ENCODE measurements at regions not wholly inside any gene's neighbourhood (a gene's known extent, or its start where the extent isn't known, plus 50 kb on each side); places are given as distances from the start of the nearest gene placed in this dataset.
"Not testable (repeated sequence)": the region's sequence is repeated elsewhere in the genome, so short reads cannot be mapped to it uniquely, and the experiment has no call there.

DNA sequence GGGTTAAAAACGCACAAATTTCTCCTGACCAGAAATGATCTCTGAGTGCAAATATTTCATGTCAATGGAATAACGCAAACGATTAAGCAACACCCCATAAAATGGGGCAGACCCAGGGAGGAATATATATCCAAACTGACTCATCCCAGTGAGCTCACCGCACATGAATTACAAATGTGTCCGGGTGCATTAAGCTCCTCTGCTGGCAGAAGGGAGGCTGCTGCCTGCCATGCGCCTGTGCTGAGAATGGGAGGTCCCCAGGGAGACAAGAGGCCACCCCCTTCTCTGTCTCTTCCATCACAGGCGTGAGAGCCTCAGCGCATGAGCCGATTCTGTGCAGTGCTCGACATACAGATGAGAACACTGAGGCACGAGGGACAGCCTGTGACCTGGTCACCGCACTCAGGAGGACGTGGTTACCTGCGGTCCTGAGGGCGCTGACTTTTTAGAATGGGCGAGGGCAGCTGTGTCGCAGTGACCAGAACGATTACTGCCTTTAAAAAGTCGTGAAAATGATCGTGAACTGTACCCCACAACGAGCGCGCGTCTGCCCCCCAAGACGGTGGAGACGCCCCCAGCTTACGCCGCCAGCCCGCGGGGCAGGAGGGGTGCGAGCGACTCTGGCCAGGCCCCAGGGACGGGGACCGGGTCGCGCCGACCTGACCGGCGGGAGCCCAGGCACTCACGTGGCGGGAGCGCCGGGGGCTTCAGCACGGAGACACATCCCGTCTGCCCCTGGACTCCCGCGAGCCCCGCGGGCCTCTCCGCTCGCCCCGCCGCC, 188.5 kb downstream of the ADRA2C start:
- Mint-ChIP-seq H3K27ac (peak overlapping the region; percentile 93), H3K4me1 (peaks cover 13% of the 10 kb centered on the region), H3K4me3 (peak overlapping the region; percentile 89)
- not testable (repeated sequence) for H3K9me3 Mint-ChIP-seq (ENCODE audit: low read depth); H3K36me3 Mint-ChIP-seq; H3K27me3 Mint-ChIP-seq; ATAC-seq
- CTCF ChIA-PET: interaction anchor here (1.5 kb wide), 1 partner anchor 12 kb away, joined by 4 read pairs; no protein-coding TSS in a partner anchor
- peak; percentile 77 for DNase-seq

DNA sequence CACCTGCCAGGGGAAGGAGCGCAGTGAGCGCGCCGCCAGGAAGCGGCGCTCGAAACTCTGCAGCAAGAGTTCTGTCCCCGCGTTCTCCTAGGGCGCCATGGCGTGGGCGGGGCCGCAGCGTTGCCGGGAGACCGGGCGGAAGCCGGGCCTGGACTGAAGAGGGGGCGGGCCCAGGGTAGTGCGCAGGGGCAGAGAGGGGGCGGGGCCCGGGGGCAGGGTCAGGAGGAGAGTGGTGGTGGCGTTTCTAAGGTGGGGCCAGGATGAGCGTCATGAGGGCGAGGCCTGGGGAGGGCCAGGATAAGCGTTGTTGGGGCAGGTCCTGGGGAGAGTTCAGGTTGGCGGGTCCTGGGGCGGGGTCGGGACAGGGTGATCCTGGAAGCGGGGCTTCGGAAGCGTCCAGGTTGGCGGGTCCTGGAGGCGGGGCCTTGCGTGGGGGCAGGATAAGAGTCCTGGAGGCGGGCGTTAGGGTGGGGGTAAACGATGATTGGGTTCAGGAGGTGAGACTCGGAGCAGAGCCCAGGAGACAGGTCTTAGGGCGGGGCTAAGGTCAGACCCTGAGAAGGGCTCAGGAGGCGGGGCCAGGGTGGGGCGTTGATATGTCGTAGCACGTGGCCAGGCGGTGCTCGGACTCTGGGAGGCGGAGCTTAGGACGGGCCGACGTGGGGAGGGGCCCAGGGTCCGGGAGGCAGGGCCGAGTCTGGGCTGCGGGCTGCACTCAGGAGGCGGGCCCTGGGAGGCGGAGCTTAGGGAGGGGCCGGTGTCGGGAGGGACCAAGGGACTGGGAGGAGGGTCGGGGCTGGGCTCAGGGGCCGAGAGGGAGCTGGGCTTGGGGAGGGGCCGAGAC, 189.4 kb downstream of the ADRA2C start:
- Mint-ChIP-seq H3K27ac (peak overlapping the region; percentile 93), H3K4me1 (peaks cover 13% of the 10 kb centered on the region), H3K4me3 (peak overlapping the region; percentile 89)
- H3K36me3 Mint-ChIP-seq; H3K9me3 Mint-ChIP-seq (ENCODE audit: low read depth); H3K27me3 Mint-ChIP-seq: not testable (repeated sequence)
- peak; percentile 99 for DNase-seq
- CTCF ChIA-PET: interaction anchor here (0.6 kb wide), 1 partner anchor 297 kb away, joined by 4 read pairs; no protein-coding TSS in a partner anchor
- ATAC-seq: peak; percentile 99

DNA sequence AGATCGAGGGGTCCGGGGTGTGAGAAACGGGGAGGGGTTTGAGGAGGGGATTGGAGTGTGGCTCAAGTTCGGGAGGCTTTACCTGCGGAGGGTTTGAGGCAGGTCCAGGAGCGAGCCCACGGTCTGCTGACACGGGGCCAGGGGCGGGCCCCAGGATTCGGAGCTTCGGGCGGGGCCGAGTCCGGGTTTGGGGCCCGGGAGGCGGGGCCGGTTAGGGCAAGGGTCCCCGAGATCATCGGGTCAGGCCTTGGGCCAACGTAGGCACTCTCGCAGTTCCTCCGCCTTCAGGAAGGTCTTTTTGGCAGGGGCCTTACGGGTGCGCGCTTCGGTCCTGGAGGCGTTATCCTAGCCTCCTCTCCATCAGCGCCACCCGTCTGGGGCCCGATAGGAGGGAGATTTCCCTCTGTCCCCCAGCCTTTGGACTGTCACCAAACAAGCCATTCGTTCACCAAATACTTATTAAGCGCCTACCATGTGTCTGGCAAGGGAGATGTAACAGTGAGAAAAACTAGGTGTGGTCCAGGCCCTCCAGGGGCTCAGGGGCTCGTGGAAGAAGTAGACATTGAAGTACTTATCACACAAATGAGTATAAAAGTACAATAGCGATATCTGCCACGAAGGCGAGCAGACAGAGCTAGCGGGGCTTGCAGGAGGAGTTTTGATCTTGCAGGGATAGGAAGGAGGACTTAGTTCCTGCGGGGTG, 190.1 kb downstream of the ADRA2C start:
- DNase-seq; H3K9me3 Mint-ChIP-seq (ENCODE audit: low read depth); H3K27me3 Mint-ChIP-seq; H3K36me3 Mint-ChIP-seq; CTCF ChIA-PET; ATAC-seq: not testable (repeated sequence)
- peak overlapping the region; percentile 93 for H3K27ac Mint-ChIP-seq
- H3K4me1 Mint-ChIP-seq: peaks cover 13% of the 10 kb centered on the region
- peak overlapping the region; percentile 89 for H3K4me3 Mint-ChIP-seq

DNA sequence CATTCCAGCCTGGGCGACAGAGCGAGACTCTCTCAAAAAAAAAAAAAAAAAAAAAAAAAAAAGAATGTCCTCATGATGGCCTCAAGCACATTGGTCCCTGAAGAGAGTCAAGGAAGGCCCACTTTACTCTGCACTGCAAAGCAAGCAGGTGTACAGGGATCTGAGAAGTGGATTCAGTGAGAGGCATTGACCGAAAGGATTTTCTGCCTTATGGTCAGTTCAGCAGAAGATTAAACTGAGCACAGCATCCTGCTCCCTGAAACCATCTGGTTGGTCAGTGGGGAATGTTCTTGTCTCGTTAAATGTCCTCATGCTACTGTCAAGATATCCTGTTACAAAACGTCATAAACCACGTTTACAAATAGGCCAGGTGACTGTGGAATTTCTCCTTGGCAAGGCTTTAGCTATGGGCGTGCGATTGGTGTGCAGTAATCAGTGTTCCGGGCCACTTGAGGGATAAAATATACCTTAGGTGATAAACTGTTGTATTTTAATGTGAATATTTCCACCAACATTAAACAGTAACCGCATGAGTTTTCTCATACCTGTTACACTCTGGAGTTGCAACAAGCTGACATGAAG, 195.0 kb downstream of the ADRA2C start:
- H3K4me3 Mint-ChIP-seq; ATAC-seq; DNase-seq; CTCF ChIA-PET; H3K27ac Mint-ChIP-seq; H3K36me3 Mint-ChIP-seq; H3K9me3 Mint-ChIP-seq (ENCODE audit: low read depth); H3K27me3 Mint-ChIP-seq: not testable (repeated sequence)
- peaks cover 11% of the 10 kb centered on the region for H3K4me1 Mint-ChIP-seq

DNA sequence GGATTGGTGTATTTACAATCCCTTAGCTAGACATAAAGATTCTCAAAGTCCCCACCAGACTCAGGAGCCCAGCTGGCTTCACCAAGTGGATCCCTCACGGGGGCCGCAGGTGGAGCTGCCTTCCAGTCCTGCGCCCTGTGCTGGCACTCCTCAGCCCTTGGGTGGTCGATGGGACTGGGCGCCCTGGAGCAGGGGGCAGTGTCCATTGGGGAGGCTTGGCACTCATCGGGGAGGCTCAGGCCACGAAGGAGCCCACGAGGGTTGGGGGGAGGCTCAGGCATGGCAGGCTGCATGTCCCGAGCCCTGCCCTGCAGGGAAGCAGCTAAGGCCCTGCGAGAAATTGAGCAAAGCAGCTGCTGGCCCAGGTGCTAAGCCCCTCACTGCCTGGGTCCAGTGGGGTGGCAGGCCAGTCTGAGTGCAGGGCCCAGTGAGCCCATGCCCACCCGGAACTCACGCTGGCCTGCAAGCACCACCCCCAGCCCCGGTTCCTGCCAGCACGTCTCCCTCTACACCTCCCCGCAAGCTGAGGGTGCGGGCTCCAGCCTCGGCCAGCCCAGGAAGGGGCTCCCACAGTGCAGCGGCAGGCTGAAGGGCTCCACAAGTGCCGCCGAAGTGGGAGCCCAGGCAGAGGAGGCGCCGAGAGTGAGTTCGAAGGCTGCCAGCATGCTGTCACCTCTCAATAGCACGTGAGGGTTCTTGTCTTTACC, 198.5 kb downstream of the ADRA2C start:
- H3K27ac Mint-ChIP-seq; H3K4me3 Mint-ChIP-seq; H3K27me3 Mint-ChIP-seq; DNase-seq; CTCF ChIA-PET; H3K36me3 Mint-ChIP-seq; ATAC-seq; H3K9me3 Mint-ChIP-seq (ENCODE audit: low read depth); H3K4me1 Mint-ChIP-seq: not testable (repeated sequence)

DNA sequence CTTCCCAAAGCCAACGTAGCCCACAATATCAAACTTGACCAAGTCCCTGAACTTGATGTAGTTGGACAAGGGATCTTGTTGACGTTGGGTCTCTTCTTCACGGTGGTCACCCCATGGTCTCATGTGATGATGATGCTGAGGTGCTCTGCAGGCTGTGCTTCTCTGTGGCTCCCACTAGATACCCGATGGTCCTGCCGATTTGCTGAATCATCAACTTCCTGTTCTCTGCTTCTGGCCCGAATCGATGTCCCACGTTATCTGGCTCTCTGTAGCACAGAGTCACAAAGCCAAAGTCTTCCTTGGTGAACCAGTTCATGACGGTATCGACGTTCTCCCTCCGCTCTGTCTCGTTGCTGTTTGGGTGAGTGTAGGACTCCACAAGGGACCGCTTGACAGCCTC, 201.0 kb downstream of the ADRA2C start:
- H3K4me3 Mint-ChIP-seq; H3K9me3 Mint-ChIP-seq (ENCODE audit: low read depth); ATAC-seq; DNase-seq; H3K27ac Mint-ChIP-seq; CTCF ChIA-PET; H3K4me1 Mint-ChIP-seq; H3K27me3 Mint-ChIP-seq; H3K36me3 Mint-ChIP-seq: not testable (repeated sequence)

DNA sequence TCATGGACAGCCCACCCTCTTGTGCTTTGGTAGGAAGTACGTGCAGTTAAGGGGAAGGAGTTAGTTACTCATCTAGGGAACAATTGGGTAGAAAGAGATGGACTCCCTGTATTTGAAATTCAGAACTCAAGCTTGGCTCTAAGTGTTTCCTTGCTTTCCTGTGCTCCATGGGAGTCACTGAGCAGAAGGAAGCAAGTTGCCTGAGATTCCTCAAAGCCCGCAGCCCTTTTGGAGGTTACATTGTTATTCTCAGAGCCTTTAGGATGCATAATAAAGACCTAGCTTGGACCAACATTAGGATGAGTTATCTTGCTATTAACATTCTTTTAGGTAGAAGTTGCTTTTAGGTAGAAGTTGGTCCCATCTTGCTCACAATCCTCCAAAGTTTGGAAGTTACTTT, 206.4 kb downstream of the ADRA2C start:
- H3K9me3 Mint-ChIP-seq (ENCODE audit: low read depth); CTCF ChIA-PET; H3K36me3 Mint-ChIP-seq; H3K4me3 Mint-ChIP-seq; H3K27ac Mint-ChIP-seq; ATAC-seq; H3K4me1 Mint-ChIP-seq; DNase-seq: not testable (repeated sequence)
- H3K27me3 Mint-ChIP-seq: peaks cover 32% of the 10 kb centered on the region

DNA sequence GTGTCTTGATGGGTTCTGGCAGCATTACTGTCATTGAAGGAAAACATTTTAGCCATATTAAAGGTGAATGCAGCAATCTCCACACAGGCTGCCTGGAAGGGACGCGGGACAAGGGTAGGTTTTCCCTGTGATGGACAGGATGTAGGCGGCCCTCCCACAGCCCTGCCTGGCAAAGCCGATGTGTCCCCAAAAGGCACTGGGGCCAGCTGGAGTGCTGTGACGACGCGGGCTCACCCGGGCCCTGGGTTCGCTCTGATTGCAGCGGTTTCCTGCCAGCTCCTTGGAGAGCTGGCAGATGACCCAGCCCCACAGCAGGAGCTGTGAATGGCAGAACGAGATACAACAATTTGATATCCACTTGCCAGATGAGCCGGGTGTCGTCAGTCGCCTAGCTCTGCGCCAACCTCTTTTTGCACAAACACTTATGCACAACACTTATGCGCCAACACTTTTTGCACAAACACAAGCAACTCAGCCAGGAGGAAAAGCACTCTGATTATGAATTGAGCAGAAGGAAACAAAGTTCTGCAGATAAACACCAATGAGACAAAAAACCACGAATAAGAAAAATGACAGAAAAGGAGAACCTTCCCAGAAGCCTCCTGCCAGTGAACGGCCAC, 207.5 kb downstream of the ADRA2C start:
- H3K27ac Mint-ChIP-seq; H3K36me3 Mint-ChIP-seq; CTCF ChIA-PET; ATAC-seq; DNase-seq; H3K9me3 Mint-ChIP-seq (ENCODE audit: low read depth); H3K4me1 Mint-ChIP-seq; H3K4me3 Mint-ChIP-seq: not testable (repeated sequence)
- peaks cover 32% of the 10 kb centered on the region for H3K27me3 Mint-ChIP-seq

DNA sequence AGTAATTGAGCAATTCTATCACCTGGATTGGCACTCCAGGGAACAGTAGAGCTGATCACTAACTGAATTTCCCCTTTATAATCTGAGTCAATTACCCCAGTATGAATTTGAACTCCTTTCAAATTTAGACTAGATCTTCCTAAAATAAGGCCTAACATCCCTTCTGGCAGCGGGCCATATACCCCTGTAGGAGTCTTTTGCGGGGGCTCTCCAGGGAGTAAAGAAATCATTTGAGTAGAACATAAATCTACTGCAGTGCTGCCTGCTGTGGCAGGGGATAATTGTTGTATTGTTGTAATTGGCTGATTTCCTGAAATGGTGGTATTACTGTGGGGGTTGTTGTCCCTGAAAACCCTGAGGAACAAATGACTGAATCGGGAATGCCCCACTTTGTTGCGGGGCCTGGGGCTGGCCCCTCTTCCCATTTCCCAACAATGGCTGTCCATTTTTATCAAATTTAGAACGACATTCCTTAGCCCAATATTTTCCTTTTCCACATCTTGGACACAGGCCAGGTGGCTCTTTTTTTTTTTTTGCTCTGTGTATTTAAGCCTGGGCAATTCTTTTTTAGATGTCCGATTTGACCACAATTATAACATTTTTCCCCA, 217.4 kb downstream of the ADRA2C start:
- H3K27ac Mint-ChIP-seq; CTCF ChIA-PET; H3K4me1 Mint-ChIP-seq; H3K9me3 Mint-ChIP-seq (ENCODE audit: low read depth); DNase-seq; ATAC-seq; H3K4me3 Mint-ChIP-seq; H3K36me3 Mint-ChIP-seq: not testable (repeated sequence)
- peaks cover 22% of the 10 kb centered on the region for H3K27me3 Mint-ChIP-seq

DNA sequence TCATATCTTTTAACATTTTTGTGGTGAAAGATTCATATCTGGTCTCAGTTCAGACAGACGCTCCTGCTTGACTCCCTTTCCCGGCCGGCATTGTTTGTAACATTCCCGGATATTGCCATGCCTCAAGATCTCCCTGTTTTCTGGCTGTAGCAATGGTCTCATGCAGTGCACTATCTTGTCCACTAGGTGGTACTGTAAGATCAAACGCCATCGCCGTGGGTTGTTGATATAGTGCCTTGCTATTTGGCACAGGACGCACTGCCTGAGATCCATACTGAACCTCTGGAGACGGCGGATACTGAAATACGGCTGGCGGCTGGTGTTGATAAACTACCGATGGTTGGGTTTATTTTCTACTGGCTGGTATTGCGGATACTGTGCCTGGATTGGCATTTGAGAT, 218.6 kb downstream of the ADRA2C start:
- CTCF ChIA-PET; H3K27ac Mint-ChIP-seq; H3K4me1 Mint-ChIP-seq; H3K4me3 Mint-ChIP-seq; H3K36me3 Mint-ChIP-seq; ATAC-seq; DNase-seq; H3K9me3 Mint-ChIP-seq (ENCODE audit: low read depth): not testable (repeated sequence)
- peaks cover 22% of the 10 kb centered on the region for H3K27me3 Mint-ChIP-seq

DNA sequence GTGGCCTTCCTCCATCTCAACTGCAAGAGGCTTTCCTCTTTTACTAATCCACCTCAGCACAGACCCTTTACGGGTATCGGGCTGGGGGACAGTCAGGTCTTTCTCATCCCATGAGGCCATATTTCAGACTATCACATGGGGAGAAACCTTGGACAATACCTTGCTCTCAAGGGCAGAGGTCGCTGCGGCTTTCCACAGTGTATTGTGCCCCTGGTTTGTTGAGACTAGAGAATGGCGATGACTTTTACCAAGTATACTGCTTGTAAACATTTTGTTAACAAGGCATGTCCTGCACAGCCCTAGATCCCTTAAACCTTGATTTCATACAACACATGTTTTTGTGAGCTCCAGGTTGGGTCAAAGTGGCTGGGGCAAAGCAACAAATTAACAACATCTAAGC, 220.2 kb downstream of the ADRA2C start:
- CTCF ChIA-PET, ATAC-seq: not testable (repeated sequence)

DNA sequence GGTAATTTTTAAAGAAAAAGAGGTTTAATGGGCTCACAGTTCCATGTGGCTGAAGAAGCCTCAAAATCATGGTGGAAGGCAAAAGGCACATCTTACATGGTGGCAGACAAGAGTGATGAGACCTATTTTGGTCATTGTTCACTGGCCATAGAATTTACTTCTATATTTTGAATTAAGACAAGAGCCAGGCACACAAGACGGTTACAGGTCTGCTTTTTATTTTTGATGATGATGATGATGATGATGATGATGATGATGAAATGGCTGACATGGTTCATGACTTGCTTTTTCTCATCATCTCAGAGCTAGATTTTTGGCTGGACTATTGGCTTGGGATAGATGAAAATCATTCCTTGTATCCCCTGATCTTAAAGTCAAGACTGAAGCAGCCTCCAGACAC, 229.3 kb downstream of the OTOP1 start:
- not testable (repeated sequence) for H3K36me3 Mint-ChIP-seq; H3K9me3 Mint-ChIP-seq (ENCODE audit: low read depth)

More for the DNA sequence above, 220.2 kb downstream of the ADRA2C start:
- not testable (repeated sequence) for H3K9me3 Mint-ChIP-seq (ENCODE audit: low read depth); H3K36me3 Mint-ChIP-seq; H3K4me3 Mint-ChIP-seq; H3K27ac Mint-ChIP-seq; DNase-seq; H3K4me1 Mint-ChIP-seq
- peaks cover 22% of the 10 kb centered on the region for H3K27me3 Mint-ChIP-seq

More for the DNA sequence above, 229.3 kb downstream of the OTOP1 start:
- ATAC-seq, DNase-seq, H3K27me3 Mint-ChIP-seq, H3K4me1 Mint-ChIP-seq, CTCF ChIA-PET, H3K27ac Mint-ChIP-seq, H3K4me3 Mint-ChIP-seq: not testable (repeated sequence)
